ENCODE measurements at regions not wholly inside any gene's neighbourhood (a gene's known extent, or its start where the extent isn't known, plus 50 kb on each side); places are given as distances from the start of the nearest gene placed in this dataset.

- TF ChIP-seq CEBPZ (IDR thresholded peaks at IDR 0.05; ENCODE audit: low read length) (no peak), SMAD9 (CRISPR knock-in tag; IDR thresholded peaks at IDR 0.05) (no peak), SP4 (CRISPR knock-in tag; IDR thresholded peaks at IDR 0.05) (no peak), ZNF503 (CRISPR knock-in tag; IDR thresholded peaks at IDR 0.05) (peak; percentile 36), ZBTB3 (CRISPR knock-in tag; IDR thresholded peaks at IDR 0.05; ENCODE audit: borderline replicate concordance, low read depth) (no peak), XRCC5 (optimal IDR thresholded peaks at IDR 0.05; ENCODE audit: low read length) (no peak), ZNF674 (CRISPR knock-in tag; IDR thresholded peaks at IDR 0.05; ENCODE audit: low read depth) (no peak), PHF5A (CRISPR knock-in tag; IDR thresholded peaks at IDR 0.05; ENCODE audit: low read depth, unreplicated experiment) (no peak), ISL2 (CRISPR knock-in tag; IDR thresholded peaks at IDR 0.05) (peak; percentile 54), FUBP1 (CRISPR knock-in tag; IDR thresholded peaks at IDR 0.05; ENCODE audit: borderline replicate concordance) (no peak), STAG1 (CRISPR knock-in tag; IDR thresholded peaks at IDR 0.05) (0 out of 2 replicates have a peak, but pooled peaks have one; percentile 25), CENPBD1 (CRISPR knock-in tag; IDR thresholded peaks at IDR 0.05; ENCODE audit: borderline replicate concordance, low read depth) (no peak), HHEX (CRISPR knock-in tag; IDR thresholded peaks at IDR 0.05) (0 out of 2 replicates have a peak, but pooled peaks have one; percentile 10), POLR2A (IDR thresholded peaks at IDR 0.05; ENCODE audit: insufficient read depth in 1 of 2, low read depth in 2 of 2, low read length in 2 of 2) (peak; percentile 86 to 88), ZFP62 (CRISPR knock-in tag; IDR thresholded peaks at IDR 0.05) (no peak), KLF11 (CRISPR knock-in tag; IDR thresholded peaks at IDR 0.05) (peak; percentile 14; the same call in 1 of the 2 replicates), NFE2L2 (IDR thresholded peaks at IDR 0.05; ENCODE audit: low read length) (no peak), KLF16 (CRISPR knock-in tag; IDR thresholded peaks at IDR 0.05) (peak in 1 of 2 experiments; percentile 31; a peak in 1 of 4 replicates), CREM (IDR thresholded peaks at IDR 0.05) (peak; percentile 76), CREM (CRISPR knock-in tag; IDR thresholded peaks at IDR 0.05) (no peak), LCORL (IDR thresholded peaks at IDR 0.05) (no peak), LCORL (CRISPR knock-in tag; IDR thresholded peaks at IDR 0.05) (peak; percentile 46; the same call in 1 of the 2 replicates), ZNF33B (CRISPR knock-in tag; IDR thresholded peaks at IDR 0.05) (no peak; the same call in 1 of the 2 replicates), ZFP37 (CRISPR knock-in tag; IDR thresholded peaks at IDR 0.05; ENCODE audit: borderline replicate concordance) (0 out of 2 replicates have a peak, but pooled peaks have one; percentile 65)
Measured at GRCh38 chr1:228837817-228838716, 102.8 kb downstream of the RHOU start (continued).

Measured in HepG2 (cell line).